ENCODE measurements at regions not wholly inside any gene's neighbourhood (a gene's known extent, or its start where the extent isn't known, plus 50 kb on each side); places are given as distances from the start of the nearest gene placed in this dataset.

GRCh38 chr17:77897741-77898301 lies 60.7 kb upstream of the TNRC6C start:
- TF ChIP-seq CTCF (IDR thresholded peaks at IDR 0.05) = no peak
- TF ChIP-seq ZFX (IDR thresholded peaks at IDR 0.05; ENCODE audit: borderline replicate concordance) = no peak

Data from 22Rv1 (cell line).